ENCODE measurements at regions not wholly inside any gene's neighbourhood (a gene's known extent, or its start where the extent isn't known, plus 50 kb on each side); places are given as distances from the start of the nearest gene placed in this dataset.

GRCh38 chr7:40990841-40991240, 712.0 kb downstream of the INHBA start:
- TF ChIP-seq USF1 (IDR thresholded peaks at IDR 0.05): no peak
- no peak for TF ChIP-seq EP300 (IDR thresholded peaks at IDR 0.05; ENCODE audit: borderline replicate concordance)
- no peak for TF ChIP-seq EGR1 (IDR thresholded peaks at IDR 0.05)
- no peak for TF ChIP-seq MAX (IDR thresholded peaks at IDR 0.05)
- no peak for TF ChIP-seq CEBPB (IDR thresholded peaks at IDR 0.05)
- no peak for TF ChIP-seq CREB1 (IDR thresholded peaks at IDR 0.05; ENCODE audit: low read depth)
- no peak for TF ChIP-seq TEAD4 (IDR thresholded peaks at IDR 0.05)
- no peak for TF ChIP-seq FOXM1 (IDR thresholded peaks at IDR 0.05; ENCODE audit: borderline replicate concordance, low read depth)
- TF ChIP-seq ZBTB7A (IDR thresholded peaks at IDR 0.05; ENCODE audit: low read depth): no peak
- TF ChIP-seq RAD21 (IDR thresholded peaks at IDR 0.05; ENCODE audit: low read depth): no peak
- no peak for TF ChIP-seq REST (IDR thresholded peaks at IDR 0.05; ENCODE audit: low read depth)
- TF ChIP-seq NFIC (IDR thresholded peaks at IDR 0.05): no peak
- TF ChIP-seq YY1 (IDR thresholded peaks at IDR 0.05; ENCODE audit: low read depth): no peak
- no peak for TF ChIP-seq TAF1 (IDR thresholded peaks at IDR 0.05; ENCODE audit: low read depth)
- no peak for TF ChIP-seq TCF12 (IDR thresholded peaks at IDR 0.05; ENCODE audit: low read depth)

GRCh38 chr7:40987571-40987970, 715.3 kb downstream of the INHBA start:
- TF ChIP-seq FOXM1 (IDR thresholded peaks at IDR 0.05; ENCODE audit: borderline replicate concordance, low read depth): no peak
- TF ChIP-seq YY1 (IDR thresholded peaks at IDR 0.05; ENCODE audit: low read depth): no peak
- TF ChIP-seq CEBPB (IDR thresholded peaks at IDR 0.05): no peak
- TF ChIP-seq USF1 (IDR thresholded peaks at IDR 0.05): no peak
- TF ChIP-seq NFIC (IDR thresholded peaks at IDR 0.05): no peak
- no peak for TF ChIP-seq TEAD4 (IDR thresholded peaks at IDR 0.05)
- TF ChIP-seq TCF12 (IDR thresholded peaks at IDR 0.05; ENCODE audit: low read depth): no peak

- no peak for TF ChIP-seq TAF1 (IDR thresholded peaks at IDR 0.05; ENCODE audit: low read depth)
- no peak for TF ChIP-seq TCF12 (IDR thresholded peaks at IDR 0.05; ENCODE audit: low read depth)
- no peak for TF ChIP-seq RAD21 (IDR thresholded peaks at IDR 0.05; ENCODE audit: low read depth)
- no peak for TF ChIP-seq CREB1 (IDR thresholded peaks at IDR 0.05; ENCODE audit: low read depth)
- TF ChIP-seq ZBTB7A (IDR thresholded peaks at IDR 0.05; ENCODE audit: low read depth): no peak
- no peak for TF ChIP-seq FOXM1 (IDR thresholded peaks at IDR 0.05; ENCODE audit: borderline replicate concordance, low read depth)
- TF ChIP-seq USF1 (IDR thresholded peaks at IDR 0.05): no peak
- TF ChIP-seq YY1 (IDR thresholded peaks at IDR 0.05; ENCODE audit: low read depth): no peak
- TF ChIP-seq REST (IDR thresholded peaks at IDR 0.05; ENCODE audit: low read depth): no peak
- no peak for TF ChIP-seq TEAD4 (IDR thresholded peaks at IDR 0.05)
Observed at GRCh38 chr7:40986351-40986873, 716.5 kb downstream of the INHBA start.

- TF ChIP-seq USF1 (IDR thresholded peaks at IDR 0.05) (no peak), REST (IDR thresholded peaks at IDR 0.05; ENCODE audit: low read depth) (no peak), ZBTB7A (IDR thresholded peaks at IDR 0.05; ENCODE audit: low read depth) (no peak), TEAD4 (IDR thresholded peaks at IDR 0.05) (no peak), YY1 (IDR thresholded peaks at IDR 0.05; ENCODE audit: low read depth) (no peak), FOXM1 (IDR thresholded peaks at IDR 0.05; ENCODE audit: borderline replicate concordance, low read depth) (no peak)
Observed at GRCh38 chr7:40983111-40983510, 719.8 kb downstream of the INHBA start.

Measured in Ishikawa (cell line).